GM12873 (cell line): ENCODE measurements at regions not wholly inside any gene's neighbourhood (a gene's known extent, or its start where the extent isn't known, plus 50 kb on each side); places are given as distances from the start of the nearest gene placed in this dataset.

Experiments used
- TF ChIP-seq, protein P1 (sequence below): IDR thresholded peaks from 2 replicates; pipeline ENCODE4 v1.5.1; 2012; ENCODE audit warnings: low read depth, mild to moderate bottlenecking, moderate library complexity, low read length, control low read depth; ENCODE audit not compliant: insufficient read depth; ENCODE audit errors: missing control alignments

DNA sequence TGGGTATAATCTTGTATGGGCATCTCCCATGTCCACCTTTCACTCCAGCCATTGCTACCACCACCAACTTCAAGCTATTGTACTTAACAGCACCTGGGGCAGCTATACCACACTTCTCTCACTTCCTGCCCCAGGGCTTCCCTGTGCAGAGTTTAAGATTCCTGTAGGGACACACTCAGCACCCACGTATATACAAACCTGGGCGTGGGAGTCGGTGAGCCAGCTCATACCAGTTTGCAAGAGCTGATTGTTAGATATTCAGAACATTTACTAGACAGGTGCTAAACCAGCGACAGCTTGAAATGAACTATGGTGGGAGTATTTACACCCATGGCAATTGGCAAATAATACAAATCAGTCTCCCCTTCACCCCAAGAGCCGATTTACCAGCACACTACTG, 114.8 kb upstream of the CSF3R start:
- TF ChIP-seq, protein P1, sequence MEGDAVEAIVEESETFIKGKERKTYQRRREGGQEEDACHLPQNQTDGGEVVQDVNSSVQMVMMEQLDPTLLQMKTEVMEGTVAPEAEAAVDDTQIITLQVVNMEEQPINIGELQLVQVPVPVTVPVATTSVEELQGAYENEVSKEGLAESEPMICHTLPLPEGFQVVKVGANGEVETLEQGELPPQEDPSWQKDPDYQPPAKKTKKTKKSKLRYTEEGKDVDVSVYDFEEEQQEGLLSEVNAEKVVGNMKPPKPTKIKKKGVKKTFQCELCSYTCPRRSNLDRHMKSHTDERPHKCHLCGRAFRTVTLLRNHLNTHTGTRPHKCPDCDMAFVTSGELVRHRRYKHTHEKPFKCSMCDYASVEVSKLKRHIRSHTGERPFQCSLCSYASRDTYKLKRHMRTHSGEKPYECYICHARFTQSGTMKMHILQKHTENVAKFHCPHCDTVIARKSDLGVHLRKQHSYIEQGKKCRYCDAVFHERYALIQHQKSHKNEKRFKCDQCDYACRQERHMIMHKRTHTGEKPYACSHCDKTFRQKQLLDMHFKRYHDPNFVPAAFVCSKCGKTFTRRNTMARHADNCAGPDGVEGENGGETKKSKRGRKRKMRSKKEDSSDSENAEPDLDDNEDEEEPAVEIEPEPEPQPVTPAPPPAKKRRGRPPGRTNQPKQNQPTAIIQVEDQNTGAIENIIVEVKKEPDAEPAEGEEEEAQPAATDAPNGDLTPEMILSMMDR: no peak

DNA sequence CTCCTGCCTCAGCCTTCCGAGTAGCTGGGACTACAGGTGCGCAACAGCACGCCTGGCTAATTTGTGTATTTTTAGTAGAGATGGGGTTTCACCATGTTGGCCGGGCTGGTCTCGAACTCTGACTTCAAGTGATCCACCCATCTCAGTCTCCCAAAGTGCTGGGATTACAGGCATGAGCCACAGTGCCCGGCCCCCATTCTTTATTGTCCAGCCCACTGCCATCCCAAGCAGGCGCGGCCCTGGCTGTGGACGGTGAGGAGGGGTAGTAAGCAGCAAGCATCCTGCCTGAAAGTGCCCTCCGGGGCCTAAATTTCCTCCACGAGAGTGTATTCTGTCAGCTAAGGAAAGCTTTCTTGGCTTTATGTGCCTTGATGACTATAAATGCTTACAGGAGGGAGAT, 113.2 kb upstream of the CSF3R start:
- TF ChIP-seq, protein P1: no peak

DNA sequence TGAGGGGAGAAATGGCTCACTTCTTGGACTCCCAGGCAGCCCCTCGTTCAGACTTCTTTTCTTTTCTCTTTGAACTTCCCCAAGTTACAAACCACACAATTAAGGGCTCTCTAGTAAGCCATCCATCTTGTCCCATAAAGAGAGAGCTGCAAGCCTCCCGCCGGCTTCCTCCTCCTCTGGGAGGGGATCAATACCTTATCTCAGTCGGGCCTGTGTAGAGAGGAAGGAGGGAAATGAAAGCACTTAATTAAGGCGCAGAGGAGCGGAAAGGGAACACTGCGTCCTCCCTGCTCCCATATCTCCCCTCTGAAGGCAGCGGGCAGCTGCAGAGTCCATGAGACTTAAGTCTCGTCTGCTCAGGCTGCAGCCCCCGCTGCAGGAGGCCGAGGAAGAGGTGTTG, 112.6 kb upstream of the CSF3R start:
- TF ChIP-seq, protein P1: no peak

DNA sequence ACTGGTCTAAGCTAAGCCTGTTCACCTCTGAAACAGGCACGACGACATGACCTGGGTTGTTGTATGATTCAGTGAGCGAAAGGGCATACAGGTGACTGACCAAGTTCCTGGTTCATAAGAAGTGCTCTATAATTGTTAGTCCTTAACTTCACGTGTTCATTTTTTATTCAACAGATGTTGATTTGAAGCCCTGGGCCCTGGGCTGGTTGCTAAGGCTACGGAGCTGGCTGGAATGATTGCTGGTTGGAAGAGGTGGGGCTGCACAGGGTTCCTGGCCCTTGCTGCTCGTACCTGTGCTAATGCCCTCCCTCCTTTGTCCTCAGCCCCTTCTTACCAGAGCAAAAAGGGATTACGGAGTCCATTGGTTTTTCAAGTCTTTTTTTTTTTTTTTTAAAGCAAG, 111.3 kb upstream of the CSF3R start:
- TF ChIP-seq, protein P1: no peak

DNA sequence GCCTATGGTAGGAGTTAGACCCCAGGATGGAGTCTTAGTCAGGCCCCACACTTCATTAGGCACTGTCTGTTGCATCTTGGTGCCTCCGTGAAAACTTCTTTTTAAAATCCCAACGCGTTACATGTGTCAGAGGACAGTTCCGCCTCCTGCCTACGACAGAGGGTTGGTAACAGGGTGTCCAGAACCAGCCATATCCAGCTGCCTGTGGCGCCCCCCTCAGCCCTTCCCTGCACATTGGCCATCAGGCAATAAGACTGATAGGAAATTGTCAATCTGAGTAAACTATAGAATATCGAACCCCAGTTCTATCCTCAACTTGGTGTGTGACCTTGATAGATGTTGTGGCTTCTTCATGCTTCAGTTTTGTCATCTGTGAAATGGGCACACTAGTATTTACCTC, 108.6 kb upstream of the CSF3R start:
- TF ChIP-seq, protein P1: peak; percentile 4

DNA sequence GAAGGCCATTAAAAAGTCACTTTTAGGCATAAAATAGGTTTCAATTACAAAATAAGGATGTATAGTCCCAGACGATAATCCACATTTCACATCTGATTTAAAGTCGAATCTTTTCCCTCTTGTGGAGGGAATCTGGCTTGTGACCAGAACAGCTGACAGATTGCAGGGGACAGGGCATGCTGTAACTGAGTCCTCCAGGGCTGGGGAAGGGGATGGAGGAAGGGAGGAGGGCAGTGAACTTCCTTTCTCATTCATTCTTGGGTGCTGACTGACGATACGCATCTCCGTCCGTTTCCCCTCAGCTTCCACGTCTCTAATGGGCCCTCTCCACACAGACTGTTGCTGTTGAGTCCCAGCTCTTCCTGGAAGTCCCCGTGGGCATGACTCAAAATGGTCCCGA, 108.1 kb upstream of the CSF3R start:
- TF ChIP-seq, protein P1: no peak

DNA sequence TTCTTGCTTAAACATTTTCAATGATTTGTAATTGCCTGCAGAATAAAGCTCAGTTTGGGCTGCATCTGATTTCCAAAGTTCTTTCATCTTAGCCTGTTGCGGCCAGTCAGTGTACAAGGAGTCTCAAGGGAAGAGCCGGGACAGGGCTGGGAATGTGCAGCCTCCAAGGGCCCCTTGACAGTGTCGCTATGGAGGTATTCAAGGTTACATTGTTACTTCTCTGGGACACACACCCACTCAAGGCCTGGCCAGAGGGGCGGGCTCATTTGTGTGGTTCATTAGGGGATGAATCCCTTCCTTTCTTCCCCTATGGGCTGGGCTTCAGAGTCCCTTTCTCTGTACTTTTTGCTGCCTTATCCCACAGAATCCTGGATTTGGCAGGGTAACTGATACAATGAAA, 107.6 kb upstream of the CSF3R start:
- TF ChIP-seq, protein P1: no peak
